GM19463 (cell line): ENCODE measurements at regions not wholly inside any gene's neighbourhood (a gene's known extent, or its start where the extent isn't known, plus 50 kb on each side); places are given as distances from the start of the nearest gene placed in this dataset.

Experiments used
- ATAC-seq: cut with Tn5 transposase; IDR thresholded peaks from one replicate; pipeline ENCODE4 v1.9.1; 2021; ENCODE audit warnings: mild to moderate bottlenecking, moderate library complexity; ENCODE audit not compliant: unreplicated experiment

DNA sequence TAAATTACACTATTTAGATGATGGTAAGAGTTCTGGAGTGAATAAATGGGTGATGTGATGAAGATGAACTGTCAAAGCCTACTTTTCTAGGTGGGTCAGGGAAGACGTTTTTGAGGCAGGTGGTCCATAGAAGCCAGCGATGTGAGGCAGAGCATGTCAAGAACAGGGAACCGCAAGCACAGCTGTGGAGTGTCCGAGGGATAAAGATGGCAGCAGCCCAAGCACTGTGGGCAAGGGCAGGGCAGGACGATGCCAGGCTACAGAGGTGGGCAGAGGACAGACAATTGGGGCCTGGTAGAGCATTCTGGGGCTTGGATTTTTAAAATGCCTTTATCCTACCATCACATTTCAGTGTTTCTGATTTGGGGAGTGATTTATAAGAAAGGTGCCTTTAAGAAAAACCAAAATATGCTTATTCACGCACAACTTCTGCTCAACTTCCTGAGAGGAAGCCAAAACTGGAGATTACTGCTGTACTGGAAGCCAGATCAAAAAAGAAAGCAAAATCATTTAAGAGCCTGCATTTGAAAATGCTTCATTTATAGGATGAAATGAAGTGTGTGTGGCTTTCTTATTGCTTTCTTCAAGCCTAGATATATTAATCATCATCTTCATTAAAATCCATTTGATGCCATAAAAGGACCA is 119.0 kb upstream of the WDR17 start:
- no peak for ATAC-seq

DNA sequence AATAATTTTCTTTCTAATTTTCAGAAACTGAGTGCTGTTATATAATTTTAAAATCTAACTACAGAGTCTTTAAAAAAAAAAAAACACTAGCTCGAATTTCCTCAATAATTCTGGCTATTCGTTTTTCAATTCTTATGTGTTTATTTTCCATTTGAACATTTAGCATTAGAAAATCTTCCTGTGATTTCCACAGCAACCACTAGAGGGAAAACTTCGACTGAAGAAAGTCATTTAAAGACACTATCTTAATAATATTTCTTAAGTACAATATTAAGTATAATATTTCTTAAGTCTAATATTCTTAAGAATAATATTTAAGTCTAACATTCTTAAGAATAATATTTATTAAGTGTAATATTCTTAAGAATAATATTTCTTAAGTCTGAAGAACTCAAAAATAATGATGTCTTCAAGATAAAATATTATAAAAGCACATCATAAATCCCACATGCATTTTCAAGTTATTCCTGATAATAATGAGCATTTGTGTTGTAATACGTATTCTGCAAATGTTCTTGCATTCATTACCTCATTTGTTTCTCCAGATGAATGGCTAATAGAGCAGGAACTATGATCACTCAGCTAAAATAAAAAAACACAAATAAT is 118.4 kb upstream of the WDR17 start:
- ATAC-seq = no peak

DNA sequence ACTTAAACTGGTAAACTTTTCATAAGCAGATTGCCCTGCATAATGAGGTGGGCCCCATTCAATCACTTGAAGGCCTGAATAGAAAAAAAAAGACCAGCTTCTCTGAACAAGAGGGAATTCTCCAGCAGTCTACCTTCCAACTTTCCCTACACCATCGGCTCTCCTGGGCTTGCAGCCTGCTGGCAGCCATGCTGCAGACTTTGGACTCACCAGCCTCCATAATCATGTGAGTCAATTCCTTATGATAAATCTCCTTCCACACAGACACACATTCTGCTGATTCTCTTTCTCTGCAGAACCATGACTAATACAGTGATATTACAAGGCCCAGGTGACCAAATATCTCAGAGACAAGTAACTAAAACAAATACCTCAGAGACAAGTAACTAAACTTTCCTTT is 113.8 kb upstream of the WDR17 start:
- no peak for ATAC-seq

DNA sequence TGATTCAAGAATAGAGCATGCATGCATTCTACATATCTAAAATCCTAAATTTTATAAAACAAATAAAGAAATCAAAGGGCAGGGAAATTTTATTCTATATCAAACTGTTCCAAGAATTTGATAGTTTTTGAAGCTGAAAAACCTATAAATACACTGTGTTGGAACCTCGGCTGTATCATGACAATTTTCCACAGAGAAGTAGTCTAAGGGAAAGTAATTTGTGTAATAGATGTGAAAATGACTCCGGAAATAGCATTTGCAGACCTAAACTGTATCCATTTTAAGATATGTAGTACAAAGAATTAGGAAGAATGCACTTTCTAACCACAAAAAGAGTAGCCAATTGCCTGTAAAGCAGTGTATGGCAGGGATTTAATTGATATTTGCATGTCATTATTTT is 112.5 kb upstream of the WDR17 start:
- no peak for ATAC-seq

DNA sequence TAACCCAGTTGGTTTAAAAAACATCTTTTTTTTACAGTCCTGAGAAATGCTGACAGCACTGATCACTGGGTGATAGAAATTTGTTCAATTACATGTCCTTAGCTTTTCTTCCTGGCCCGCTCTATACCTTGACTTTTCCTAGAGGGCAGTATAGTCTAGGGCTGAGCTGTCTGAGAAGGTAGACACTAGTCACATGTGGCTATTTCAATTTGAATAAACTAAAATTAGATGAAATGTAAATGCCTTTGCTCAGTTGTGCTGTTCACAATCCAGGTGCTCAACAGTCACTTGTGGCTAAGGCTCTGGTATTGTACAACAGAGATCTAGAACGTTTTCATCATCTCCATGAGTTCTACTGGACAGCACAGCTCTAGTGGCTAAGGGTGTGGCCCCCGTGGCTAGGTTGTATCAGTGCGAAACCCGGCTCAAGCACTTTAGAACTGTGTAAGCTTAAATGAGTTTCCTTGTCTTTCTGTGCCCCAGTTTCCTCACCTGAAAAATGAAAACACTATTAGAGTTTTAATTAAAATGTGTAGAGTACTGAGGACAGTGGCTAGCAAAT is 111.6 kb upstream of the WDR17 start:
- ATAC-seq = peak; percentile 93

DNA sequence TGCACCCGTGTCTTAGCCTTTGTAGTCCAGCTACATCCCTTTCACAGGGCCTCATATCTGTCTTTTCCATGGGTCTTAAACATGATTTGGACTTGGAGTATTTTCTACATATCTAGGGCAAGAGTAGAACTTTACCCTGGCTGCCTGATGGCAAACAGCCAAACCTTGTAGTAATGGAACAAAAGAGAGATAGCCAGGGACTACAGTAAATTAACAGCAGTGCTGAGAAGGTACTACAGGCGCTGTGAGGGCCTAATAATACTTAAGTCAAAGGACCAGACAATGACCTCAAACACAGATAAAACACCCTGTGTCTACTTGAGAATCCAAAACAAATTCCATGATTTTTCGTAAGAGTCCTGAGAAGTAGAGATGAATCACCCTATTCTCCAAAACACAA is 111.0 kb upstream of the WDR17 start:
- ATAC-seq = no peak

DNA sequence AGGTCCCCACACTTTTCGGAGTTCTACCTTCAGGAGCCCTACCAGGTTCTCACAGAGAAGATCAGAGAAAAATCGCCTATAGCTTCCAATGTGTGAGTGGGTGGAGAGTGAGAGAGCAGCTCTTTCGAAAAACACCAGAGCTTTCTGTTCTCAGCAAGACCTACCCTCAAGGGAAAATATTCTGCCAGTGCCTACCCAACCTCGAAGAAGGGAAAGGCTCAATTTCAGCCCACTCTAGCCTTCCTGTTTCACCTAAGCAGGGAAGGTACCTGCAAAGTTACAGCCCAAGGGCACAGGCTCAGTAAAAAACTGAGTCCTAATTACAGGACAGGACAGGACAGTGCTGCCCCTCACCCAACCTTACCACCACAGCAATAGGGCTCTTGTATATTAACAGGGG is 104.0 kb upstream of the WDR17 start:
- ATAC-seq = peak; percentile 91

DNA sequence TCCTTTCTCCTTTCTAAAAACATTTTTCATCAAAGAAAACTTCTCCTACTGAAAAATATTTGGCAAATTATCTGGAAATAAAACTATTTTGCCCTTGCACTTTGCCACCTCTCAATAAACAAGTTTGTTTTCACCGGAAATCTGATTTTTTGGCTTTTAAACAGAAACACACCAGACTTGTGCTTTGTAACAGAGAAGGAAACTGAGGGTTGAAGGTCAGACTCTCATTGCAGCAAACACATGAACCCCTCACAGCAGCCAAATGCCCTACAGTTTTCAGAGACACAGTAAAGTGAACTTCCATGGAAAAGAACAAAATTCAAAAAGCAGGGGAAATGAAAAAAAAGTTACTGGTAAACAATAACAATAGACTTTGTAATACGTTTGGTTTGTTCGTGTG is 95.6 kb upstream of the WDR17 start:
- ATAC-seq = no peak

DNA sequence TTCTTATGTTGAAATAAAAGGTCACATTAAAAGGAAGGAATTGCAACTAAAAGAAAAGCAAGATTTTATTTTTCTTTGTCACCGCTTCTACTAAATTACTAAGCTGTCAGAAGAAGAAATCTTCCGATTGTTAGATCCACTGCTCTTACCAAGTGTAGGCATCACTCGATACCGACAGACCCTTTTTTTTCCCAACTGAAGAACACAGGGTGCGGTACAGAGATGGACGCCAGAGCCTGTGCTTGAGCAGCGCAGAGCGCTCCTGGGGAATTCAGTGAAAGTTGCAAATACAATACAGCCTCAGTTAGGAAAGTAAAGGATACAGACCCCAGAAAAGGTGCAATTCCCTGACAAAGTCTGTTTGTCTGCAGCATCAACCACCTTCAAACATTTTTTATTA is 94.9 kb upstream of the WDR17 start:
- no peak for ATAC-seq

DNA sequence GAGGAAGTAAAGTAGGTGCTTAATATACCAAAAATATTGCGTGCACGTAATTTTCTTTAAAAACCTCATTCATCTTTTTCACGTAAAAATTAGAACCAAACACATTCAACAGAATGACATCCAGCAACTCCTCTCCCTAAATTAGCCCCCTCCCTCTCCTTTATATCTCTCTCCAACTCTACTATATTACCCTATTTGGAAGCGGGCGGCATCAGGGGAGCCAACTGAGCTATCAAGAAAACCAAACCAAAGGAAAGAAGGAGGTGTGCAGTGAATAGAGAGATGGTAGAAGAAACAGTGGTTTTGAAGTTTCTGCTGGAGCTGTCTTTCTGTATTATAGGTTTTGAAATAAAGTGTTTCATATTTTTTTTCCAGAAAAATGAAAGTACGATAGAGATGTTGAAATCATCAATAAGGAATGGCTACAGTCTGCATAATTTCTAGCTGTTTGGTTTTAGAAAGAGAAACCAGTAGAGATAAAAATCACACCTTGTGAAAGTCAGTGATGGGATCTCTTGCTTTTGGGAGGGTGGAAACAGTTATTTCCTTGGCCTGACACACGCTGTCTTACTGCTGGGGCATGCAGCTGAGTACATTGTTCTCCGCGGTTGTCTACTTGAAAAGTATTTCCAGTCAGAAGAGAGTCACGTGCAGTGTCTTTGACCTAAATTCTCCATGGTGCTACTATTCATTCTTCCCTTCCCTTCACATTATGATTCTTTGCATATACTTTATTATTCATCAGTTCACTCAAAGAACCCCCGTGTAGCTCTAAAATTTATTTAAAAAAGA is 94.1 kb upstream of the WDR17 start:
- no peak for ATAC-seq

DNA sequence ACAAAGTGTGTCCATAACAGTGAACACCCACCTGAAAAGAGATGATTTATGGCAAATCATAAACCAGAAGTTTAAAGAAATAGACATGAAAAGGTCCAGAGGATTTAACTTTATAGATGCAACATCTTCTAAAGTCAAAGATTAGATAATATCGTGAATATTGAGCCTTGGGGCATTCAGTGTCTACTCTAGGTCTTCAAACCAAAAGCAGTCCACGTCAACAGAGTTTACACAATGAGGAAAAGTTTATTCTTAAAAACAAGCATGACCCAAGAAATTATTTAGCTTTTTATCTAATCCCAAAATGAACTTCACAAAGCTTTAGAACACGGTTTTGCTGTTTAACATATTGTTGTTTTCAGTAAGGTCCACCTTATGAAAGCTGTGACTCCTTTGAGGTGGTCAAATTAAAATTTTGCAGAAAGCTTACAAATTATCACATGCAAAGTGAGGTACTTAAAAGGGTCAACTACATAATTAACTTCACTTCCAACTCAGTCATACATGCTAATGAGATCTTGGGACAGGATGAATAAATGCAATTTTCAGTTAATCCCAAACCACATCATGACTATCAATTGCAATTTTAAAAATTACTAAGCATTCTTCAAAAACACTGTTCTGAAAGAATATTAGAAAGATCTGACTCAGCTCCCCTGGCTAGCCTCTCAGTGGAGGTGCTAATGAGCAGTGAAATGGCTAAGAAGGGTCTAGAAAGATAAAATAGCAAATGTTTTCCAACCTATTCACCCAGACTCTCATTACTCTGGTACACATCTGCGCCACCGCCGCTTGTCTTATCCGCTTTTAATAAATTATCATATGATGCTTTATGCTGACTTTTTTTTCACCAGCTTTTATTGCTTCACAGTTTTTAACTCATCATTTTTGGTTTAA is 92.4 kb upstream of the WDR17 start:
- no peak for ATAC-seq

DNA sequence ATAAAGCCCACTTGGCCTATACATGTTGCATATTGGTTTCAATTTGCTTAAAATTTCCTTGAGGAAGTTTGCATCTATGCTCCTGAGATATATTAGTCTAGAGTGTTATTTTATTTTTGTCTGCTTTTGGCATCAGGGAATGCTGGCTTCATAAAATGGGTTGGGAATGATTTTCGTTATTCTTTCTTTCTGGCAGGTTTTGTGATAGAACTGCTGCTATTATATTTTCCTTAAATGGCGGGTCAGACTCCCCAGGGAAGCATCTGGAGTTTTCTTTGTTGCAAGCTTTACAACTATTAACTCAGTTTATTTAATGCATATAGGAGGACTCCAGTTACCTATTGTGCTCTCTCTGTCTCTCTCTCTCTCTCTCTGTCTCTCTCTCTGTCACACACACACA is 82.0 kb upstream of the WDR17 start:
- ATAC-seq = no peak

DNA sequence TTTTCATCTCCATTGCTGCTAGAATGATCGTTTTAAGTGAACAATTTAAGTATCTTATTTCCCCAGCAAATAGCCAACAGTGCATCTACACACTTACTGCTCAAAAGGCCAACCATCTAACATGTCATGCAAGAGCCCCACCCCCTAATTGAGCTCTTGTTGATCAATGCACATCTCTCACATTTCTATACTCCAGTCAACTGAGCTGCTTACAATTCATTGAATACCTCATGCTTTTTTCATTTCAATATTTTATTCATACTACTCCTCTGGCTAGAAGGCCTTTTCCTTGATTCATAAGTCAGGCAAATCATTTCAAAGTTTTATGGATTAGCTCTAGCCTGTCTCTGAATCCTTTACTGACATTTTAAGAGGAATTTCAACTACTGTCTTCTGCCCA is 79.0 kb upstream of the WDR17 start:
- ATAC-seq = no peak

DNA sequence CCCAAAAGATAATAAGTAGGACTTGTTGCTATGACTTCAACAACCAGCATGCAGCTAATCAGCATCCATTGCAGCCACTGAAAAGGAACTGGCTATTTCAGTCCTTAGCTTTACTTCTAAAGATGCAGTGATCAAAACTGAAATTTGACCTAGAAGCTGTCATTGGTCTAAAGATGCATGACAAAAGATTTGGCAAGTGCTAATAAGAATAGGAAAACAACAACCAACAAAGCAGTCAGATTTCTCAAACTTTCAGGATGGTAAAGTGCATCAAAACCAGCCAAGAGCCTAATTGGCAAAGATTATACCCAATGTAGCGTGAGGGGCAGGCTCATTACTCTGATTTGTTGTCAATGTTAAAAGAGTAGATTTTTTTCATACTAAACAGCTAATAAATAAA is 77.1 kb upstream of the WDR17 start:
- ATAC-seq = no peak

DNA sequence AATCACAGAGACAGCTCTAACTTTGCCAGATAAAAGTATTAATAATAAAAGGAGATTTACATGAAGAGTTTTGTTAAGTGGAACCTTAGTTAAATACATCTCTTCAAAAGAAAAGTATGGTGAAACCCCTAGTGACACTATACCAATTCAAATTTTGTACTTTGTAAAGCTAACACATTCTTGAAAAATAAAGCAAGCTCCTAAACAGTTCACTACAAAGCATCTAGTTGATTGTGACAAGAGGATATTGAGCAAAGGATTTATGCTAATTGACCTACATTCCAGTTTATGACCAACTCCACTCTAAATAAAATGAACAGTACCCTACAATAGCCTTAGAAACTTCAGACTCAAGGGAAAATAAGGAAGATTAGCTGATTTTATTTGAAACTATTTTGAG is 69.4 kb upstream of the WDR17 start:
- ATAC-seq = no peak

DNA sequence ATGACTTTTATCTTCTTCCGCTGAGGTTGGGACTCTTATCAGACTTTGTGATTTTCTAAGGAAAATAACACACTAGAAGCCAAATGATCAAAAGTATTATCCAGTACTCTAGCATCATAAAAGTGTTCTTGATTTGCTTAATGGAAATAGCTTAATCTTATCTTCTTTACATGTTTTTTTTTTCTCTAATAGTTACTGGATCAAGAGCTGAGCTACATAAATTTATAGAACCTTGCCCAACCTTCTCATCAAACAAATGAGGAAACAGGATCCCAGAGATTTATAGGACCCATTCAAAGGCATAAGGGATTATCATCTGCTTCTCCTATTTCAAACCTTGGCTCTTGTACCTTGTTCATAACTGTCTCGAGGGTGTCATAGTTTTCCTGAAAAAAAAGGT is 68.3 kb upstream of the WDR17 start:
- no peak for ATAC-seq

DNA sequence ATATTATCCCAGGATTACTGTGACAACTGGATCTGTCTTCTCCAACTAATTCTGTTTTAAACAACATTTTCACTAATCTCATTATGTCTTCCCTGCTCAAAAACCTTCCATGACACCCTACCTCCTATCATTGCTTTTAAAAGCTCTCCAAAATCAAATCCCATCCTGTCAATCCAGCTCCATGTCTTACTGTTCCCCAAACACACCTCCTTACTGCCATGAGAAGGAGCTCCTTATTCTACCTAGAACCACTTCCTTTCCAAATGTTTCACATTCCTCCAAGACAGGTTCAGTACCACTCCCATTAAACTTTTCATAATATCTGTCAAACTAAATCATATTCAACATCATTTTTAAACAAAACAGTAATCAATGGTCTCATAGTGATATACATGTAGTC is 66.9 kb upstream of the WDR17 start:
- ATAC-seq = no peak

DNA sequence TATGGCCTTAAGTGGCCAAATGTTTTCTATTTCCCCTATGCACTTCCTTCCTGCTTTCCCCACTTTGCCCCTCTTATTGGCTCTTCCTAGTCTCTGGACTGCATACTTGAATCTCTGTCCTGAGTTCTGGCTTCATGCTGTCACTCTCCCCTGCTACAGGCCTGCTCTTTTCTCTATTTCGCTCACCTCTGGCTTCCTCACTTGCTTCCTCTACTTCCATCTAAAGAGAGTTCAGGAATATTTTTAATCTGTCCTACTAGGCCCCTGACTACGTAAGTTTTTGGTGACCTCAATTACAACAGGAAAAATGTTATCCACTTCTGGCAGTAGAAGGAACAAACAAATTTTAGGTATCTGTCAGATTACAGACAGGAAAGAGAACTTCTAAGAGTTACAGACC is 65.7 kb upstream of the WDR17 start:
- ATAC-seq = no peak

DNA sequence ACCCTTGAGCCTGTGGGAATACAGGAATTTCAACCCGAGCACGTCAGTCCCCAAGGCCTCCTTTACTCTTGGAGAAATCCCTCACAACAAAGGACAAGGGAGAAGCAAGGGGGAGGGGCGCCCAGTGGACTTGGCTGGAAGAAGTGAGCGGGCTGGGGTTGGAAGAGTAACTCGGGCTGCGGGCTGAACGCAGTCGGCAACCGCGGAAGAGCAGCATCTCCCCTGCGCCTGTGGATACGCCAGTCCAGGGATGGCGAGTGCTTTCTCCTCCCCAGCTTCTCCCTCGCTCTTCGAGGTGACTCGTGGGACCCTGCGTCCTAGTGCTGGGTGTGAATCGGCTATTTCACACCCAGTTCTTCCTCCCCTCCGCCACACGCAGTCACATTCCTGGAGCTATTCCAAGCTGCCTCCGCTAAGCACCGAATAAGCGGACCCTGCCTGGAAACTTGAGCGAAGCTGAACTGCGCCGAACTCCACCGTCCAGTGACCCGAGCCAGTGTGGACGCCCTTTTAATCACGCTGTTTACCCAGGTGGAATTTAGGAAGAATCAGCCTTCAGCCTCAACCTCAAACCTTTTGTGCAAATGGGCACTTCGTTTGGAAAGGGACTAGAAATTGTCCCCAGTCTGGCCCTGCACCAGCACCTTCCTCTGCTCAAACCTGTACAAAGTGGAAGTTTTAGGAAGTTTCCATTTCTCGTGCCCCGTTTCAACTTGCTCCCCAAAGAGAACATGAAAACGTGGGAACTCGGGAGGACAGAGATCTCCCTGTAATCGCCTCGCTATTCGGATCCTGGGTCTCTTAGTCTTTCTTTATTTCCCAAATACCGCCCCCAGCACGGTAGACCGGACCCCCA is 64.3 kb upstream of the WDR17 start:
- peak; percentile 15 for ATAC-seq

DNA sequence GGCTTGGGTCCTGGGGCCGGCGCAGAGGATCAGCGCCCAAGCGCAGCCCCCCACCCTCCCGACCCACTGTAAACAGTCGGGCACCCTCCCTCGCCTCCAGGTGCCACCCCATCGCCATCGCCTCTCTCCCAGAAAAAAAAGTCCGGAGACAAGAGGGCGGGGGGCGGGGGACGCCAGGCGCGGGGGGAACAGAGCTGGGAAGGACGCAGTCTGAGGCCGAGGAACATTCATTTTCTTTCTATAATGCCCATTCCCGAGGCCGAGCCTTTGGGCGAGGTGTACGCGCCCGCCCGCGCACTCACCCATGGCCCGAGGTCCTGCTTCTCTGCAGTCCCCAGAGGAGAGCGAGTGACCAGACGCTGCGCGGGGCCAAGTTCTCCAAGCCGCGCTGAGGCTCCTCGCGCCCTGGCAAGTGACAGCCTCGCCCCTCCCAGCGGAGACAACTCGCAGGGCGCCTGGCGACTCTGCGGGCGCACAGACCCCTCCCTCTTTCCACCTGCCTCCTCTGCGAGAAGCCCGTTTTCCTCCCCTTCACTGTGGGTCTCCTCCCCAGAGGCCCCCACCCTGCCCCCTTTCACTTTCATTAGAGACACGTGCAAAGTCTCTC is 63.5 kb upstream of the WDR17 start:
- ATAC-seq = peak; percentile 76
